ENCODE measurements at regions not wholly inside any gene's neighbourhood (a gene's known extent, or its start where the extent isn't known, plus 50 kb on each side); places are given as distances from the start of the nearest gene placed in this dataset.

DNA sequence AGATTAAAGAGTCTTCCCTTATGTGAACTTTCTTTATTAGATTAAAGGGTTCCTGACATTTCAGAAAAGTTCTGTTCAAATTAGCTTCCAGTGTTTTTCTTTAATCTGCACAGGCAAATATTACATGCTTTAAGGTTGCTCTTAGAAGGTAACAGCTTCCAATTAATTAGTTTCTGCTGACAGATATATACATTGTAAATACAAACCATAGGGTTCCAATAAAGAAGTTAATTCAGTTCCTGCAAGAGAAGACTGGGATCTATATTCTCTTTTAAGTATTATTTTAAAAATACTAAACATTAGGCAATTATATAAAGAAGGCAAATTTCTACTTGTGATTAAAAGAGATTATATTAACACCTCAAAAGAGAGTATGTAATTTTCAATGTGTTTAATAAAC is 795.7 kb downstream of the MAT2B start:
- no peak overlapping the region for H3K4me3 ChIP-seq (replicated peaks in 1 of 3; ENCODE audit: insufficient read depth in 1 of 3, low read depth in 1 of 3, low read length in 3 of 3)
- no peak overlapping the region for H2AFZ ChIP-seq (ENCODE audit: low read depth, low read length)
- ChIA-PET CTCF (no interaction called here), POLR2A (no interaction called here)
- FAIRE-seq (no peak), DNase-seq (ENCODE audit: low read depth, low spot score) (no peak)
- H3K9me1 ChIP-seq (replicated peaks; ENCODE audit: control insufficient read depth, extremely low read depth, insufficient read depth, low read length), result no peaks in the 10 kb centered on the region
- no peaks in the 10 kb centered on the region for H4K20me1 ChIP-seq (replicated peaks; ENCODE audit: control insufficient read depth, extremely low read depth, insufficient read depth, low read length)
- H3K4me2 ChIP-seq (ENCODE audit: insufficient read depth, low read length), result no peak overlapping the region
- H3K27me3 ChIP-seq (ENCODE audit: control insufficient read depth in 2 of 2, insufficient read depth in 2 of 2, low read length in 2 of 2), result no peaks in the 10 kb centered on the region
- no peak overlapping the region for H3K9ac ChIP-seq (replicated peaks; ENCODE audit: extremely low read depth, insufficient read depth, low read length)
- no peaks in the 10 kb centered on the region for H3K79me2 ChIP-seq (ENCODE audit: control insufficient read depth, insufficient read depth, low read length)
- H3K9me3 ChIP-seq (replicated peaks; ENCODE audit: control insufficient read depth, insufficient read depth, low read length), result no peaks in the 10 kb centered on the region
- H3K36me3 ChIP-seq (ENCODE audit: control insufficient read depth in 2 of 2, extremely low read depth in 1 of 2, insufficient read depth in 2 of 2, low read length in 2 of 2), result no peaks in the 10 kb centered on the region
- no peaks in the 10 kb centered on the region for H3K4me1 ChIP-seq (ENCODE audit: control insufficient read depth, extremely low read depth, insufficient read depth, low read length)
- no peak overlapping the region for H3K27ac ChIP-seq (ENCODE audit: insufficient read depth, low read depth, low read length)
- TF ChIP-seq POLR2AphosphoS5 (IDR thresholded peaks at IDR 0.05; ENCODE audit: insufficient read depth, low read depth, low read length) (no peak), FOS (IDR thresholded peaks at IDR 0.05; ENCODE audit: borderline replicate concordance, insufficient read depth, low read length) (no peak), JUN (IDR thresholded peaks at IDR 0.05; ENCODE audit: borderline replicate concordance, insufficient read depth, insufficient read length, low read depth) (no peak), EZH2 (IDR thresholded peaks at IDR 0.05; ENCODE audit: borderline replicate concordance, low read depth, low read length, severe bottlenecking) (no peak), POLR2A (IDR thresholded peaks at IDR 0.05; ENCODE audit: low read depth, low read length) (no peak), MYC (IDR thresholded peaks at IDR 0.05; ENCODE audit: low read depth, low read length) (no peak), GATA2 (IDR thresholded peaks at IDR 0.05; ENCODE audit: insufficient read depth, insufficient read length, low read depth, low read length) (no peak)
- TF ChIP-seq, protein P1, sequence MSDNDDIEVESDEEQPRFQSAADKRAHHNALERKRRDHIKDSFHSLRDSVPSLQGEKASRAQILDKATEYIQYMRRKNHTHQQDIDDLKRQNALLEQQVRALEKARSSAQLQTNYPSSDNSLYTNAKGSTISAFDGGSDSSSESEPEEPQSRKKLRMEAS (IDR thresholded peaks at IDR 0.05; ENCODE audit: insufficient read depth, insufficient read length), result no peak
- TF ChIP-seq, protein P2, sequence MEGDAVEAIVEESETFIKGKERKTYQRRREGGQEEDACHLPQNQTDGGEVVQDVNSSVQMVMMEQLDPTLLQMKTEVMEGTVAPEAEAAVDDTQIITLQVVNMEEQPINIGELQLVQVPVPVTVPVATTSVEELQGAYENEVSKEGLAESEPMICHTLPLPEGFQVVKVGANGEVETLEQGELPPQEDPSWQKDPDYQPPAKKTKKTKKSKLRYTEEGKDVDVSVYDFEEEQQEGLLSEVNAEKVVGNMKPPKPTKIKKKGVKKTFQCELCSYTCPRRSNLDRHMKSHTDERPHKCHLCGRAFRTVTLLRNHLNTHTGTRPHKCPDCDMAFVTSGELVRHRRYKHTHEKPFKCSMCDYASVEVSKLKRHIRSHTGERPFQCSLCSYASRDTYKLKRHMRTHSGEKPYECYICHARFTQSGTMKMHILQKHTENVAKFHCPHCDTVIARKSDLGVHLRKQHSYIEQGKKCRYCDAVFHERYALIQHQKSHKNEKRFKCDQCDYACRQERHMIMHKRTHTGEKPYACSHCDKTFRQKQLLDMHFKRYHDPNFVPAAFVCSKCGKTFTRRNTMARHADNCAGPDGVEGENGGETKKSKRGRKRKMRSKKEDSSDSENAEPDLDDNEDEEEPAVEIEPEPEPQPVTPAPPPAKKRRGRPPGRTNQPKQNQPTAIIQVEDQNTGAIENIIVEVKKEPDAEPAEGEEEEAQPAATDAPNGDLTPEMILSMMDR (IDR thresholded peaks at IDR 0.05; ENCODE audit: extremely low read depth in 1 of 2, insufficient read depth in 1 of 2, low read depth in 1 of 2, low read length in 2 of 2), result no peak
- no TSS peak for BruUV-seq (replicated peaks)
- dilution Hi-C loops (cut with MboI; ENCODE audit: extremely low pct_ligation_motif_present, low sequenced_read_pairs), result no loop called here
- intact Hi-C loops (cut with micrococcal nuclease), result no loop called here

Measured in endothelial cell of umbilical vein (primary cell).